Epithelial cell of esophagus (primary cell): ENCODE measurements at regions not wholly inside any gene's neighbourhood (a gene's known extent, or its start where the extent isn't known, plus 50 kb on each side); places are given as distances from the start of the nearest gene placed in this dataset.

ENCODE experiments used
- DNase-seq: peaks from one replicate; pipeline ENCODE4 v3.0.0; 2010; ENCODE audit warnings: low read depth
- H3K4me3 ChIP-seq: 2 replicates; pipeline ENCODE4 v1.5.1; 2011; ENCODE audit warnings: mild to moderate bottlenecking, low read length, control low read depth
- TF ChIP-seq, protein P1 (sequence below): IDR thresholded peaks from 2 replicates; pipeline ENCODE4 v1.5.1; 2011; ENCODE audit warnings: low read depth, mild to moderate bottlenecking, low read length, control low read depth, inconsistent platforms; ENCODE audit not compliant: insufficient read depth; ENCODE audit errors: missing control alignments

DNA sequence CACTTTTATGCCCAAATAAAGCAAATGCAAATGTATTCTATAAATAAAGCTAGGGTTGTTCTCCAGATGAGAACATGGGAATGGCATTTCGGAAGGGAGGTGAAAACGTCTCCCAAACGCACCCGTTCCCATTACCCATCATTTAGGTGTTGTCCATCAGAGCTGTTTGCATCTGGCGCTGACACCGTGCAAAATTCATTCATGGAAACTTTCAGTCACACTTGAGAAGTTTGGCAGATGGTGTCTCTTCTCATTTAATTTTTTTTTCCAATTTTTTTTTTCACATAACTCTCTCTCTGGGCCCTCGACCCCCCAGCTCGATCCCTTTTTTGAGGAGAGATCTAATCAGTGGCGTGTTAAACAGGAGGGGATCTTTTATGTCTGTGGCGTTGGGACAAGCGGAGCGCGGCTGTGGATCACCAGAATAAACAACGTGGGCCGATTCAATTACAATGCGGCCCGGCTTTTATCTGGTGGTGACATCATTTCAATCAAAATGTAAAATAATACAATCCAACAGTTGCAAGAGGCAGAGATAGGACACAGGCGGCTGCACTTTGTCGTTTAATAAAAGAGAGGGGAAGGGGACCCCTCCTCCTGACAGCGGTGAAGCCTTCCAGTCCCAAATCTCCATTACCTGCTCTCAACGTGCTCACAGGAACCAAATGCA, 246.1 kb upstream of the IRX4 start:
- DNase-seq, result no peak
- H3K4me3 ChIP-seq, result no peak overlapping the region
- TF ChIP-seq, protein P1, sequence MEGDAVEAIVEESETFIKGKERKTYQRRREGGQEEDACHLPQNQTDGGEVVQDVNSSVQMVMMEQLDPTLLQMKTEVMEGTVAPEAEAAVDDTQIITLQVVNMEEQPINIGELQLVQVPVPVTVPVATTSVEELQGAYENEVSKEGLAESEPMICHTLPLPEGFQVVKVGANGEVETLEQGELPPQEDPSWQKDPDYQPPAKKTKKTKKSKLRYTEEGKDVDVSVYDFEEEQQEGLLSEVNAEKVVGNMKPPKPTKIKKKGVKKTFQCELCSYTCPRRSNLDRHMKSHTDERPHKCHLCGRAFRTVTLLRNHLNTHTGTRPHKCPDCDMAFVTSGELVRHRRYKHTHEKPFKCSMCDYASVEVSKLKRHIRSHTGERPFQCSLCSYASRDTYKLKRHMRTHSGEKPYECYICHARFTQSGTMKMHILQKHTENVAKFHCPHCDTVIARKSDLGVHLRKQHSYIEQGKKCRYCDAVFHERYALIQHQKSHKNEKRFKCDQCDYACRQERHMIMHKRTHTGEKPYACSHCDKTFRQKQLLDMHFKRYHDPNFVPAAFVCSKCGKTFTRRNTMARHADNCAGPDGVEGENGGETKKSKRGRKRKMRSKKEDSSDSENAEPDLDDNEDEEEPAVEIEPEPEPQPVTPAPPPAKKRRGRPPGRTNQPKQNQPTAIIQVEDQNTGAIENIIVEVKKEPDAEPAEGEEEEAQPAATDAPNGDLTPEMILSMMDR, result no peak

DNA sequence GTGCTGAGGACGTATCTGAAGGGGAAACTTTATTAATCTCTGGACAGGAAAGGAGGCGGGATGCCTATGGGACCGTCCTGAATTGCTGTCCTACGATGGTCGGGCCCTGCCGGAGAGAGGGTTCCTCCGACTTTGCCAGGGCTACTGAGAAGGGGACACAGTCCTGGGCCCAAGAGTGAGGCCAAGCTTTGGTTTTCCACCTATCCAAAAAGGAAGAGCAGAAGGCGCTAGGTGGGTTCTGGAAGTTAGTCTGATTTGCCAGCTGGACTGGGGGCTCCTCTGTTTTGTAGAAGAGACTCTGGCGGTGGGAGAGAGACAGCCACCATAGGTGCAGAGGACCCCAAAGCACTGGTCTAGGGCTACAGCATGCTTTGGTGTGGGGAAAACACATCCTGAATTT, 243.8 kb upstream of the IRX4 start:
- TF ChIP-seq, protein P1, result no peak
- H3K4me3 ChIP-seq, result no peak overlapping the region

DNA sequence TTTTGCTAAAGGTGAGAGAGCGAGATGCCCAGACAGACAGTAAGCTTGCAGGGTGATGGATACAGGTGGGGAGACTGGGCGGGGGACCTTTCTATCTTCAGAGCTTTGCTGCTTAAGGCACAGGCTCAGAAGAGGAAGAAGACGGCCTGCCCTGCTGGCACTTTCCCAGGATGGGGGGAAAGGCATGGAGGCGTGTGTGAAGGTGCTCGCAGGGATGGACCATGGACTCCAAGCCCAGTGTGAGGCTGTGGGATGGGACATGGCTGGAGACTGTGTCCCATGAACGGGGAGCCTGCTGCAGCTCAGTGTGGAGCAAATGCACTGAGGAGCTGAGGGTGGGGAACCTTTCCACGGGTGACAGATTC, 243.2 kb upstream of the IRX4 start:
- TF ChIP-seq, protein P1, result no peak
- no peak overlapping the region for H3K4me3 ChIP-seq

More for the DNA sequence above, 243.8 kb upstream of the IRX4 start:
- DNase-seq, result no peak

DNA sequence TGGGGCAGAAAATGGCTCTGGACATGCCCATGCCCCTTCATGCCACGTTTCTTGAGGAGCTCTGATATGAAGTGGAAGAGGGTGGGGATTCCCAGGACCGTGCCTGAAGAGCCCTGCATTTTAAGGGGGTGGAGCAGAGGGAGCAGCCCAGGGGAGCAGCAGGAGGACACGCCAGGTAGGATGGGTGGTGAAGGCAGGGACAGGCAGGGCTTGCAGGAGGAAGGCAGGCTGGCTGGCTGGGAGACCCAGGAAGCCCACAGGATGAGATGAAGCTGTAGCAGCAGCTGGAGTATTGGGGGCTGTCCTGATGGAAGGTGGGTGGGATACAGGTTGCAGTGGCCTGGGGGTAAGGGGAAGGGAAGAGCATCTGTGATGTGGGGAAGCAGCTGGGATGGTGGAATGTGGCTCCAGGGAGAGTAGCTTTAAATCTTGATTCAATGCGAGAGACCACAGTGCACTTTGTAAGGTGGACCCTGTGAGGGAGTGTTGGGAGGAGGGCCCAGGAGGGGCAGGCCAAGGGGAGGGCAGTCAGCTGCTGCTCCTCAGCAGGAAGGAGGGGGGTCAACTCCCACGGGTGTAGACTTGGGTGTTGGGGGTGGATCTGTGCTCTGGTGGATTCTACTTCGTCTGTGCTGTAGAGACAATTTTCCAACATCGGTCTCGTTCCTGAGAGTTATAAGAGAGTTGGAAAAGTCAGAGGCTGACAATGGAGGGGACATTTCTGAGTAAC, 242.6 kb upstream of the IRX4 start:
- no peak overlapping the region for H3K4me3 ChIP-seq
- DNase-seq, result no peak
- TF ChIP-seq, protein P1, result no peak

More for the DNA sequence above, 243.2 kb upstream of the IRX4 start:
- no peak for DNase-seq

DNA sequence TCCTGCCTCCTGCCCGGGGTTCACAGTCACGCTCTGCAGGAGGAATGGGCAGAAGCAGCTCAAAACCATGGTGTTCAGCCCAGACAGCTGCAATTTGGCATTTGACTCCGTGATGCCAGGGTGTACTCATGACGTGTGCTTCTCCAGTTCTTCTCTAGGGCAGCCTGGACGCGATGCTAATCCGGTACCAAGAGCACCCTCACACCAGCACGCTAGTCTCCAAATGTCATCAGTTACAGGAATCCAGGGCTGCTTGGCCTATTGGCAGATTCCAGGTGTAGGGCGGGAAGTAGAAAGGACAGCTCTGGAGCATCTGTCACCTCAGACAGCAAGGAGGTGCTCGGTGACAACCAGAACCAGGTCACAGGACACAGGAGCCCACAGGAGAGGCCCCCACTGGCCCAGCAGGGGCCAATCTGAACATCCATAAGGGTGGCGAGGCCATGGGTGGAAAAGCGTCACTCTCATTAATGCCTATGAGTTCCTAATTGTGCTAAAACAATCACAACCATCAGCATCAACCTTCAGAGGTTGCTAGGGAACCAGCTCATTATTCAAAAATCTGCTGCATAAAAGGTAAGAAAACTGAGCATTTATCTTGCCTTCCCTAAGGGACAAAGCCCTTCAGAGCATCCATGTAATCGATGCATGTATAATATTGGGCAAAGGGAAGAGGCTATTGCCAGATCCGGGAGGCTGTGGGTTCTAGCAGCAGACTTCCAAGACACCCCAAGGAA, 241.9 kb upstream of the IRX4 start:
- TF ChIP-seq, protein P1, result no peak
- DNase-seq, result no peak

DNA sequence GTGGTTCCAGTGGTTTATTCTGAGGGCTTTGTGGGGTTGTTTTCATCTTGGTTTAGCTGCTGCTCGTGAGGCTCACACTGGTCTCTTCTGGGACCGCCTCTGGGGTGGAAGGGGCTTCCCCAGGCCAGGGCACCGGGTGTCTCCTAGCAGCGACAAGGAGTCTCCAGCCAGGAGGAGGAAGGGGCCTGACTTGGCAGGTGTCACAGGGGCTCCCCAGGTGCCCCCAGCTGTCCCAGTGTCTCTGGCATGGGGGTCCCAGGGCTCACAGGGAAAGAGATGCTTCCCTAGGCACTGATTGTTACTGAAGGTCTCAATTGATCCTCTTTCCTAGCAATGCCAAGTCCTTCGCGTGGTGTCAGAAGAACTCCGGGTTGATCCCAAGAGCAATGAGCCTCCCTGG, 241.1 kb upstream of the IRX4 start:
- TF ChIP-seq, protein P1, result no peak
- H3K4me3 ChIP-seq, result no peak overlapping the region
- DNase-seq, result no peak

More for the DNA sequence above, 241.9 kb upstream of the IRX4 start:
- H3K4me3 ChIP-seq, result no peak overlapping the region

DNA sequence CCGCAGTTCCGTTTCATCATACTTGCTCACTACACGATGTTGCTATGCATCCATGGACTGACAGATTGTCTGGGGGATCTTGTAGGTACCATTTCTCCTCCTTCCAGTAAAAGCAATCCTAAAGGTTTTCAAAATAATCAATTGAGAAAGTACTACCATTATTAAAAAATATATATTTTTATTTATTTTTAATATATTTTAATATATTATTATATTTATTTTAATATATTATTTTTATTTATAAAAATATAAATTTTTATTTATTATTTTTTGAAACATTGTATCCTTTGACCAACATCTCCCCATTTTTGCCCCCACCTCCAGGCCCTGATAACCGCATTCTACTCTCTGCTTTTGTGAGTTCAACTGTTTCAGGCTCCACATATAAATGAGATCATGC, 237.6 kb upstream of the IRX4 start:
- no peak overlapping the region for H3K4me3 ChIP-seq
- TF ChIP-seq, protein P1, result no peak
- no peak for DNase-seq
